ENCODE measurements at regions not wholly inside any gene's neighbourhood (a gene's known extent, or its start where the extent isn't known, plus 50 kb on each side); places are given as distances from the start of the nearest gene placed in this dataset.

- TF ChIP-seq CTCF (IDR thresholded peaks at IDR 0.05) (no peak), POLR2A (IDR thresholded peaks at IDR 0.05) (no peak)
Observed at GRCh38 chr18:76713432-76713831, 108.9 kb upstream of the ZNF236 start.

All from adrenal gland (tissue), 5 donors.